ENCODE measurements at regions not wholly inside any gene's neighbourhood (a gene's known extent, or its start where the extent isn't known, plus 50 kb on each side); places are given as distances from the start of the nearest gene placed in this dataset.

DNA sequence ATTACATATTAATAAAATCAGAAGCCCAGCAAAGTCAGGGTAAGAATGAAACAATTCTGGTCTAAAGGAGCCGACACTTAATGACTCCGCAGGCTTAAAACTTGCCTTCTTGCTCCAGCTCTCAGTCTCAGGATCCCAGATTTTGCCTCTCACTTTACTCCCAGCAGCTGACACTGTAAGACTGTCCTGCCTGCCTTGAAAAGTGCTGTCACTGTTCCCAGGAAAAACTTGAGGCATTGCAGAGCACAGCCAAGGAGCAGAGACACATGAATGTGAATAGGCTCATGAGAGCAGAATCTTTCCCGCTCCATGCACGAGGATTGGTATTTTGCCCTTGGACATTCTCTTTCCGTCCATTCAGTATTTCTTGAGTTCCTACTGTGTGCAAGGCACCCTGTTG is 457.6 kb upstream of the ZFHX3 start:
- no peak overlapping the region for H3K4me3 ChIP-seq (ENCODE audit: low read length in 2 of 2)
- intact Hi-C loops (cut with DNase I), result no loop called here
- ATAC-seq (ENCODE audit: low FRiP score), result no peak

DNA sequence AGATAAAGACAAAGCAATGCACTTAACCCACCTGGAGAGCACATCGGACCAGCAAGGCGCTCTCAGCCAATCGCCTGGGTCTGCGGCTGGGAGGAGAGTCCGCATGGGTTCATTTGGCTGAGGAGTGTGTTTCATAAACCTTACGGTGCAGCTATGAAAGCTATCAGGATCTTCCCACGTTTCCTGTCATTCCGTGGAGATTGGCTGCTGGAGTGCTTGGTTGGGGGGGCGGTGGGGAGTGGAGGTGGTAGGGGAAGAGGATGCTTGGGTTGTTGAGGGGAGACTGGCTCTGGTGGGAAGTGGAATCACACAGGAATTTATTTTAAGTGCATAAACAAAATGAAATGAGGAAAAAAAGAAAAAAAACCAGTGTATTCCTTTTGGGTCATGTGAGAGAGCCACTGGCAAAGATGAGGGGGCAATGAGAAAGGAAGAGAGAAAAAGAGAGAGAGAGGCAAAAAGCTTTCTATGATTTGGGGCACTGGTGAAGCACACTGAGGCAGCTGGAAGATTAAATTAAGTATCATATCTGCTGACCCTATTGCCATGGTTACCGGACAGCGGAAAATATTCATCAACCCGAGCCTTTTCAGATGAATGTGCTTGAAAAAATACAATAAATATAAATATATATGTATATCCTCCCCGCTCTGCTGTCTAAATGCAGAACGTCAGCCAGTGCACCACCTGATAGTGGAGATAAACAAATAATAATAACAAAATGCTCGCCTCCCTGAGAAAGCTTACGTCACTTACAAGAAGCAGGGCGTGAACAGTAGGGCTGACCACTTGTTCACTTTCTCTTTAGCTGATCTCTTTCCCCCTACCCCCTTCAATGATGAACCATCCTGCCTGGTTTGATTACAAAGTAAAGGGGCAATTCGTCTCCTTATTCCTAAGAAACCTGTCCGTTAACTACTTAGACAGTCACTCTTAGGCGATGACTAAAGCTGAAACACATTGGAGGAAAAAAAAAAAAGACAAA is 457.0 kb upstream of the ZFHX3 start:
- Histone ChIP-seq H3K9me3 (ENCODE audit: control insufficient read depth, low read length) (peaks cover 1% of the 10 kb centered on the region), H3K27ac (ENCODE audit: low read depth in 1 of 2, low read length in 2 of 2) (no peak overlapping the region)
- WGBS, 2 donors, result 60 to 70% methylated on average over 20 of the region's 20 CpGs

More for the DNA sequence above, 457.6 kb upstream of the ZFHX3 start:
- no peaks in the 10 kb centered on the region for H3K36me3 ChIP-seq (ENCODE audit: control insufficient read depth in 1 of 2, insufficient read depth in 2 of 2, low read length in 1 of 2)
- H3K27me3 ChIP-seq (ENCODE audit: control insufficient read depth in 1 of 2, insufficient read depth in 2 of 2, low read length in 1 of 2), result peaks cover 0 to 3% of the 10 kb centered on the region in 2 donors
- H3K9me3 ChIP-seq (ENCODE audit: control insufficient read depth, low read length), result peaks cover 1% of the 10 kb centered on the region
- H3K4me1 ChIP-seq (ENCODE audit: control insufficient read depth in 1 of 2, insufficient read depth in 2 of 2, low read length in 2 of 2), result no peaks in the 10 kb centered on the region
- 62 to 63% methylated on average over 5 of the region's 5 CpGs for WGBS, 2 donors
- H3K27ac ChIP-seq (ENCODE audit: low read depth in 1 of 2, low read length in 2 of 2), result no peak overlapping the region
- DNase-seq, result no peak

DNA sequence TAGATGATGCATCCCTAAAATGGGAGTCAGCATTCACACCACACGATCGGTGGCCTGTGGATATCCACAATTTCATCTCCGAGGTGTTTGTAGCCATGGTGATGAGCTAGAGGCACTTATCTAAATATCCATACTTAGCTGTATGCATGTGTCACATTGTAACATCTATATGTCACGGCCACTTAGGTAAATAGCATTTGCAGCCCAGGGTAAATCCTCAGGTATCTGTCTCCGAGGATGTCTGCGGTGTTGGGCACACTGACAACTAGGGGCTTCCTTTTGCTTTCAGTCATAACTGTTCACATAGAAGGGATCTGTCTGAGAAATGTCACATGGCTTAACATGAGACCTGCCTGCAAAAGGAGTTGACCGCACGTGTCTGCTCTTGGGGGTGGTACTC is 455.2 kb upstream of the ZFHX3 start:
- Histone ChIP-seq H3K4me3 (ENCODE audit: low read length in 2 of 2) (no peak overlapping the region), H3K27ac (ENCODE audit: low read depth in 1 of 2, low read length in 2 of 2) (no peak overlapping the region), H3K4me1 (ENCODE audit: control insufficient read depth in 1 of 2, insufficient read depth in 2 of 2, low read length in 2 of 2) (no peaks in the 10 kb centered on the region), H3K27me3 (ENCODE audit: control insufficient read depth in 1 of 2, insufficient read depth in 2 of 2, low read length in 1 of 2) (peaks cover 0 to 3% of the 10 kb centered on the region in 2 donors), H3K9me3 (ENCODE audit: control insufficient read depth, low read length) (no peaks in the 10 kb centered on the region), H3K36me3 (ENCODE audit: control insufficient read depth in 1 of 2, insufficient read depth in 2 of 2, low read length in 1 of 2) (no peaks in the 10 kb centered on the region)
- DNase-seq (no peak), ATAC-seq (ENCODE audit: low FRiP score) (no peak)
- WGBS, 2 donors, result 92% methylated on average over 8 of the region's 8 CpGs
- intact Hi-C loops (cut with DNase I), result no loop called here

More for the DNA sequence above, 457.0 kb upstream of the ZFHX3 start:
- no peak for DNase-seq
- intact Hi-C loops (cut with DNase I), result no loop called here
- no peak for ATAC-seq (ENCODE audit: low FRiP score)
- Histone ChIP-seq H3K36me3 (ENCODE audit: control insufficient read depth in 1 of 2, insufficient read depth in 2 of 2, low read length in 1 of 2) (no peaks in the 10 kb centered on the region), H3K4me1 (ENCODE audit: control insufficient read depth in 1 of 2, insufficient read depth in 2 of 2, low read length in 2 of 2) (no peaks in the 10 kb centered on the region), H3K4me3 (ENCODE audit: low read length in 2 of 2) (no peak overlapping the region), H3K27me3 (ENCODE audit: control insufficient read depth in 1 of 2, insufficient read depth in 2 of 2, low read length in 1 of 2) (peaks cover 0 to 3% of the 10 kb centered on the region in 2 donors)

DNA sequence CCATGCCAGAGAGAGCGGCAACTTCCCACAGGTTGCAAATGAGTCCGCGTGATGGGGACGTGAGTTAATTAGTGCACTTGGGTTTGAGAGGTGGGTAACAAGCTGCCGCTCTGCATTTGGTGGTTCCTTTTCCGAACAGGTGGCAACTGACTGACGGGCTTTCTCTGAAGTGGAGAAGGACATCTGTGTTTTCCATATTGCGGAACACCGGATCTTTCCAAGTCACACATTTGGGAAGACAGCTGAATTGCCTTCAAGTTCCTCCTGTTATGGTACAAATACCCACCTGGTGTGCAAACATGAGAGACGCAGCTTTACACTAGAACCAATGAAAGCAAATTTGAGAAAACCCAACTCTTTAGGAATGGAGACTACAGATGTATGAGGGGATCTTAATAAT is 451.3 kb upstream of the ZFHX3 start:
- intact Hi-C loops (cut with DNase I), result no loop called here
- H3K4me1 ChIP-seq (ENCODE audit: control insufficient read depth in 1 of 2, insufficient read depth in 2 of 2, low read length in 2 of 2), result no peaks in the 10 kb centered on the region
- H3K27me3 ChIP-seq (ENCODE audit: control insufficient read depth in 1 of 2, insufficient read depth in 2 of 2, low read length in 1 of 2), result peaks cover 0 to 3% of the 10 kb centered on the region in 2 donors
- DNase-seq, result no peak
- no peak for ATAC-seq (ENCODE audit: low FRiP score)
- H3K27ac ChIP-seq (ENCODE audit: low read depth in 1 of 2, low read length in 2 of 2), result no peak overlapping the region
- H3K4me3 ChIP-seq (ENCODE audit: low read length in 2 of 2), result no peak overlapping the region
- WGBS, 2 donors, result 94 to 96% methylated on average over 10 of the region's 10 CpGs
- no peaks in the 10 kb centered on the region for H3K36me3 ChIP-seq (ENCODE audit: control insufficient read depth in 1 of 2, insufficient read depth in 2 of 2, low read length in 1 of 2)
- H3K9me3 ChIP-seq (ENCODE audit: control insufficient read depth, low read length), result no peaks in the 10 kb centered on the region

DNA sequence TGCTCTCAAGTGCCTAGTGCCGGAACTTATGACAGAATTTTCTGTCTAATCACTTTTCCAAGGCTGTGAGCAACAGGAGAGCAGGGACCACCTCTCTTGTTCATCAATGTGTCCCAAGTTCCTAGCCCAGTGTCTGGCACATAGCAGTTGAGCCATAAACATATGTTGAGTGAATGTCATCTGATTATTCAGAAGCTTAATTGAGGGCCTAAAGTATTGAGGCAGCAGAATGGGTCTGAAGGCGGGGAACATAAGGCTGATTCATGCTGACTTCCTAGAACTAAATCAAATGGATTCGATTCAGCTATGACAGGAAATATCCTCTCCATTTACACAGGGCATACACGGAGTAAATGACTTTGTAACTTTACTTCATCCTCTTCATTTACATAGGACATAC is 438.0 kb upstream of the ZFHX3 start:
- Histone ChIP-seq H3K9me3 (ENCODE audit: control insufficient read depth, low read length) (peaks cover 2% of the 10 kb centered on the region), H3K36me3 (ENCODE audit: control insufficient read depth in 1 of 2, insufficient read depth in 2 of 2, low read length in 1 of 2) (no peaks in the 10 kb centered on the region), H3K4me3 (ENCODE audit: low read length in 2 of 2) (no peak overlapping the region), H3K27ac (ENCODE audit: low read depth in 1 of 2, low read length in 2 of 2) (no peak overlapping the region), H3K27me3 (ENCODE audit: control insufficient read depth in 1 of 2, insufficient read depth in 2 of 2, low read length in 1 of 2) (peaks cover 0 to 2% of the 10 kb centered on the region in 2 donors), H3K4me1 (ENCODE audit: control insufficient read depth in 1 of 2, insufficient read depth in 2 of 2, low read length in 2 of 2) (no peaks in the 10 kb centered on the region)
- no peak for ATAC-seq (ENCODE audit: low FRiP score)
- DNase-seq, result no peak
- 88% methylated on average over 4 of the region's 4 CpGs for WGBS, 2 donors
- intact Hi-C loops (cut with DNase I), result no loop called here

DNA sequence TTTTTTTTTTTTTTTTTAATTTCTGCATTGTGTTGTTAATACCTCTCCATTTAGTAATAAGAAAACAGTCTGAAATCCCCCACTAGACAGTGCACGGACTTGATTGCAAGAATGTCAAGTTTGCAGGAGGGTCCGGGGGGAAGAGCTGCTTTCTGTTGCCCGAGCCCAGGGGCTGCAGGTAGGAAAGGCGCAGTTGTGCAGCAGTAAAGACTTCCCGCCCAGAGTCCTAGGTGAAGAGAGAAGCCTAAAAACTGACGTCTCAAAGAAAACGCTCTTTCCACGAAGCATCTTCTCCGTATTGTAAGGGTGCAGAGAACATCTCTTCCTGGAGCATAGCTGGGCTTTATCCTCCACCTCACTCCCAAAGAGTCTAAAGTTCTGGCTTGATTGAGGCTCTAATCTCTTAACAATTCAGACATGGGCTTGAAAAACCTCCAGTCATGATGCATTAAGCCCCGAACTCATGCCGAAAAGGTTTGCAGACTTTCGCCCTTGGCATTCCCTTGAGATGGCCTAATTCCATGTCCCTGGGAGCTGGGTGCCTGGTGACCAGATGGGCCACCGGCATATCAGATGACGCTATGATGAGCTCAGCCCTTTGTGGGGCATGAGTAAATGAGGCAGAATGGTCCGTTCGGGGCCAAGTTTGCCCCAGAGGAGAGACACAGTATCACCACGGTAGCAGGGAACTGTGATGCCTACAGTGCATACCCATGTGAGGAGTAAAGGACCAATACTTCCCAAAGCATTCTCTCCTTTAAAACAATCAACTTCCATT is 436.2 kb upstream of the ZFHX3 start:
- H3K4me3 ChIP-seq (ENCODE audit: low read length in 2 of 2), result no peak overlapping the region
- H3K9me3 ChIP-seq (ENCODE audit: control insufficient read depth, low read length), result peaks cover 2% of the 10 kb centered on the region
- ATAC-seq (ENCODE audit: low FRiP score) (no peak), DNase-seq (no peak)
- no peaks in the 10 kb centered on the region for H3K4me1 ChIP-seq (ENCODE audit: control insufficient read depth in 1 of 2, insufficient read depth in 2 of 2, low read length in 2 of 2)
- H3K27me3 ChIP-seq (ENCODE audit: control insufficient read depth in 1 of 2, insufficient read depth in 2 of 2, low read length in 1 of 2), result peaks cover 0 to 2% of the 10 kb centered on the region in 2 donors
- no peak overlapping the region for H3K27ac ChIP-seq (ENCODE audit: low read depth in 1 of 2, low read length in 2 of 2)
- H3K36me3 ChIP-seq (ENCODE audit: control insufficient read depth in 1 of 2, insufficient read depth in 2 of 2, low read length in 1 of 2), result no peaks in the 10 kb centered on the region
- WGBS, 2 donors, result 87 to 88% methylated on average over 17 of the region's 17 CpGs
- intact Hi-C loops (cut with DNase I), result no loop called here

DNA sequence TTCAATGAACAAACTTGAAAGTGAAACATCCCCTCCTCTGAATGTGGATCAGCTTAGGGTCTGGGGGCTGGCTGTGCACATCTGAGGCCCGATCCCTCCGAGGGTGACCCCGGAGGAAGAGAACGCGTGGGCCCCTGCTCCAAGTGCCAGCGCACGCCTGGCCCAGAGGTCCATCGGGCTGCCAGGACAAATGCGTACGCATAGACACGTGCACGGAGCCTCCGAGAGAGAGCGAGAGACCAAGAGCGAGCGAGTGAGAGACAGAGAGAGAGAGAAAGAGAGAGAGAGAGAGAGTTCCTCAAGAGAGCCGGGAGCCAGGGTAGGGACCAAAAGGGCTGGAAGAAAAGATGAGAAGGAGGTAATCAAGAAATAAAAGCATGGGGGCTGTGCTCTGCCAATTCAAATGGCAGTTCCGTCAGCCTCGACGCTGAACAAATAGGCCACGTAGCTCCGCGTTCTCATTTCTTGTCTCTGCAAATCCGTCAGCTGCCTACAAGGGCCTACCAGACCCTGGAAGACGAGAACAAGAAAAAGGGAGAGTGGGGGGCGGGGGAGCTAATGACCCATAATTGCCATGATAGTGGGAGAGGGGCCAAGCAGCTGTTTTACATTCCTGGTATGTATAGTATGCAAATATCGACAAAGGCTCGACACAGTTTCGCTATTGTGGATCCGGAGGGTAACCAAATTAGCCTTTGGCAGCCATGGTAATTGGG is 435.3 kb upstream of the ZFHX3 start:
- DNase-seq (no peak), ATAC-seq (ENCODE audit: low FRiP score) (no peak)
- H3K9me3 ChIP-seq (ENCODE audit: control insufficient read depth, low read length), result peaks cover 2% of the 10 kb centered on the region
- intact Hi-C loops (cut with DNase I), result no loop called here
- peaks cover 0 to 2% of the 10 kb centered on the region in 2 donors for H3K27me3 ChIP-seq (ENCODE audit: control insufficient read depth in 1 of 2, insufficient read depth in 2 of 2, low read length in 1 of 2)
- no peak overlapping the region for H3K4me3 ChIP-seq (ENCODE audit: low read length in 2 of 2)
- no peaks in the 10 kb centered on the region for H3K4me1 ChIP-seq (ENCODE audit: control insufficient read depth in 1 of 2, insufficient read depth in 2 of 2, low read length in 2 of 2)
- H3K36me3 ChIP-seq (ENCODE audit: control insufficient read depth in 1 of 2, insufficient read depth in 2 of 2, low read length in 1 of 2), result no peaks in the 10 kb centered on the region
- no peak overlapping the region for H3K27ac ChIP-seq (ENCODE audit: low read depth in 1 of 2, low read length in 2 of 2)
- 31 to 47% methylated on average over 30 of the region's 30 CpGs for WGBS, 2 donors

DNA sequence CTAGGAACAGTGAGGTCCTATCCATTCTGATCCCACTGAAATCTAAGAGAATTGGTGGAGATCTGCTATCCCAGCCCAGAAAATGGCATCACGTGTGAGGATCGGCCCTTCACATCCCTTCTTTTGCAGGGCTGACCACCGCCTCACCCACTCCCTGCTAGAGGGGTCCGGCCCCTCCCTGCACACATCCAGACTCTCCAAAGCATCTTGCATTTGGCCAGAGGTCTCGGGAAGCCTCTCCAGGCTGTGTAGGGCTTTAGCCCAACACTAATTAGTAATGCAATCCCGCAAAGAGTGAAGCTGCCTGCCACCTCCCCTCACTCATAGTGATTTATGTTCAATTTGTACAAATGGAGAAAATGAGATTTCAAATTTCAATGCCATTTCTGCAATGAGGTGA is 434.4 kb upstream of the ZFHX3 start:
- Histone ChIP-seq H3K36me3 (ENCODE audit: control insufficient read depth in 1 of 2, insufficient read depth in 2 of 2, low read length in 1 of 2) (no peaks in the 10 kb centered on the region), H3K4me1 (ENCODE audit: control insufficient read depth in 1 of 2, insufficient read depth in 2 of 2, low read length in 2 of 2) (no peaks in the 10 kb centered on the region), H3K27me3 (ENCODE audit: control insufficient read depth in 1 of 2, insufficient read depth in 2 of 2, low read length in 1 of 2) (peaks cover 0 to 2% of the 10 kb centered on the region in 2 donors), H3K4me3 (ENCODE audit: low read length in 2 of 2) (no peak overlapping the region), H3K27ac (ENCODE audit: low read depth in 1 of 2, low read length in 2 of 2) (no peak overlapping the region), H3K9me3 (ENCODE audit: control insufficient read depth, low read length) (peaks cover 2% of the 10 kb centered on the region)
- intact Hi-C loops (cut with DNase I), result no loop called here
- no peak for ATAC-seq (ENCODE audit: low FRiP score)
- WGBS, 2 donors, result 87 to 95% methylated on average over 6 of the region's 6 CpGs
- DNase-seq, result no peak

All from aorta (tissue), 5 donors.